ENCODE measurements at regions not wholly inside any gene's neighbourhood (a gene's known extent, or its start where the extent isn't known, plus 50 kb on each side); places are given as distances from the start of the nearest gene placed in this dataset.
A peak's percentile ranks its signal among the peaks of the same experiment; 100 is the strongest.

- DNase-seq (ENCODE audit: low spot score) = no peak
Observed at GRCh38 chr13:40146611-40147117, 491.2 kb downstream of the COG6 start.

DNA sequence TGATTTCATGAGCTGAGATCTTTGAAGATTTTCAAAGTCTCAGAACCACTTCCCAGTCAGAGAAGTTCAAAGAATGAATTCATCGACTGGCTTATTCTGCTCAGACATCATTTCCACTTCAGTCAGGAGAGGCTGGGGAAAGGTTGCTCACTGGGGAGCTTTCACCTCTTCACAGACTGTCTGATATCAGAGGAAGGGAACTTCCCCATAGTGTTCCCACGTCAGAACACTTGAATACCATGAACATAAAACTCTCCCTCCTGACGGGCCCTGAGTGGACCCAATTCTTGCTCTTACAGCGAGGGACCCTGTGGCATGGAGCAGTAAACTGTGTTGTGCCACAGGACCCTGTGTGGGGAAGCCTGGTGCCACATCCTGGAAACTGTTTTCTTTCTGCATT is 492.6 kb downstream of the COG6 start:
- no peak for DNase-seq (ENCODE audit: low spot score)

DNA sequence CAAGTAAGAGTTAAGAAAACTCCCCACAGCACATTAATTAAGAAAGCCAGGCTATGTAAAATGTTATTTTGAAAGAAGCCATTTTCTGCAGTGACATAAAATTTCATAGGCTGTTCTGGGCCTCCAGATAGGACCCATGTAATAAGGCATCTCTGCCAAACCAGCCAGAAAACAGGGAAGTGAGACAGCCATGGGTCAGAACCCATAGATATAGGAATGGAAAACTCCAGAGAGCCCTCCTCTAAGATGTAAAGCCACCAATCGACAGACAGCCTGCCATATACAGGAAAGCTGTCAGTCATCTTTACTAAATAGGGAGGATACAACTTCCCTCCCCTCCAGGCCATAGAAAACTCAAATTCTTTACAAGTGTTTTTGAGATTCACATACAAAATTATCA is 493.3 kb downstream of the COG6 start:
- no peak for DNase-seq (ENCODE audit: low spot score)

GRCh38 chr13:40149611-40150274 is 494.3 kb downstream of the COG6 start:
- DNase-seq (ENCODE audit: low spot score) = peak; percentile 78

DNA sequence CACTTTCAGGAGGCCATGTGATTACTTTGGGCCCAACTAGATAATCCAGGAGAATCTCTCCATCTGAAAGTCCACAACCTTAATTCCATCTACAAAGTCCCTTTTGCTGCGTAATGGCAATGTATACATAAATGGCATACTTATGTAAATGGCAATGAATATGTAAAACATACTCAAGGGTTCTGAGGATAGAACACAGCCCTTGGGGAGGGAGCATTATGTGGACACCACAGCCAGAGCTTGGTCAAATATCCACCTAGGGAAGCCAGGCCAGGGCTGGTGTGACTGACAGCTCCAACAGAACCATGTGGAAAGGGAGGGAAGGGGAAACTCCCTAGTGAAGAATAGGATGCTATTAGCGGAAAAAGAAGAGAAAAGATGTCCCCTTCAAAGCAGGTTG is 496.2 kb downstream of the COG6 start:
- no peak for DNase-seq (ENCODE audit: low spot score)

- peak; percentile 73 for DNase-seq (ENCODE audit: low spot score)
Observed at GRCh38 chr13:40152145-40152544, 496.7 kb downstream of the COG6 start.

- no peak for DNase-seq (ENCODE audit: low spot score)
Observed at GRCh38 chr13:40152922-40153321, 497.5 kb downstream of the COG6 start.

DNA sequence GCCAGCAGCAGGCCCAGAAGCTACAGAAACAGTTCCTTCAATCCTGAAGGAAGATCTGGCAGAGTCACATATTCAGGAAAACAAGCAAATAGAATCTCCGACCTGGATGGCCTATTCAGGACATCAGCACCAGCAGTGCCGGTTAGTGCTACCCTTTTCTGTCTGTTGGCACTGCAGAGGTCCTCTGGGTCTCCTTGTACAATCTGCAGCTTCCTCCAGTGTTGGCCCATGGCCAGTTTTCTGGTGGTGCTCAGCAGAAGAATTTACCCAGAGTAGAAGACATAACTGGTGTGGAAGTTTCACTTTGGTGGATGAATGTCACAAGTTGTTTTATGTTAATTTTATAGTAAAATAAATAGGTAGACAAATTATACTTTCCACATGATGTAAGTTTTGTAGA is 498.1 kb downstream of the COG6 start:
- DNase-seq (ENCODE audit: low spot score) = no peak

DNA sequence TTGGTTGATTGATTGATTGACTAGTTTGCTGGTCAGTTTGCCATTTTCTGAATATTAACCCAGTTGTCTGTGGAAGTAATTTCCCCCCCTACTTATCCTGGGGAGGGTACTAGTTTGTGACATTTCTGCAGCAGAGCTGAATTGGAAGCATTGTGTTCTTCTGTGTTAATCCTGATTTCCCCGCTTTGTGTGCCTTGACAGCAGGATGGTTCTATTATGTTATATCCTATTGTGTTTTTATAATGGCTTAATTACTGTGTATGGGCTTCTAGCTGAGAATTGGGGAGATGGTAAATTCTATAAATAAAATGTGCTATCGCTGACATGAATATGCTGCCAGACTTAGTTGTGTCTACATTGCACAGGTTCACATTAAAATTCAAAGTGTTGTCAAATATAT is 499.7 kb downstream of the COG6 start:
- no peak for DNase-seq (ENCODE audit: low spot score)

- no peak for DNase-seq (ENCODE audit: low spot score)
Observed at GRCh38 chr13:40158218-40158617, 502.8 kb downstream of the COG6 start.

DNA sequence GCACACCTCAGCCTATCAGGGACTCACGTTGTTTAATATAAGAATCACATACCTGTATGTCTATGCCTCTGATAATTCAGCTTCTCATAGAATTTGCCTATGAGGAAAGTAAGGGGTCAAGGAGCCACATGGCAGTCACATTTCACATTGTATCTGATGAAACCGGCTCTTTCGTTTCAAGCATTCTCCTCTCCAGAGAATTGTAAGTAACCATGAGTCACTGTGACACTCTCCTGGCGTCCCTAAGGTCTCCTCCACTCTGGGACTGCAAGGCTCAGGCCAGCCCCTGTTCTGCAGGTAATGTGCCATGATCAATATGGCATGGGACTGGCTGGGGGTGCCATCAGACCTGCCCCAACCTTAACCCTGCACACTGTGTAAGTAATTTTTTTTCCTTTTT is 503.3 kb downstream of the COG6 start:
- no peak for DNase-seq (ENCODE audit: low spot score)

GRCh38 chr13:40159736-40160135 is 504.3 kb downstream of the COG6 start:
- DNase-seq (ENCODE audit: low spot score) = no peak

GRCh38 chr13:40160618-40161350 is 505.3 kb downstream of the COG6 start:
- DNase-seq (ENCODE audit: low spot score) = no peak

DNA sequence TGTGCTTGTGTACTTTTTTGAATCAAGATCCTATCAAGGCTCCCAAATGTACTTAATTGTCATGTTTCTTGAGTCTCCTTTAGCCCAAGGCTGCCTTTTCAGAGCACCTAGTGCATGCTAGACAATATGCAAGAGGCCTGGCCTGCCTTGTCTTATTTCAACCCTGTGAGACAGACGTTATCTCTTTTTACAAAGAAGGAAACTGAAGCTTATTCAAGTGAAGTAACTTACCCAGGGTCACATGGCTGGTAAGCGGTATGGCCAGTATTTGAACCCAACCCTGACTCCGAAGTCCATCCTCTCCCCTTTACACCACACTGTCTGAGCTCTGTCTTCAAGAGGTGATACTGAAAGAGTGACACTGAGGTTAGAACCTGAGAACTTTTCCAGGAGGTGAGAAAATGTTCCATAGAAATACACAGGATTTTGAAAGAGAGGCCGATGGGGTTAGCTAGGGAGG is 505.1 kb downstream of the FOXO1 start:
- no peak for DNase-seq (ENCODE audit: low spot score)

DNA sequence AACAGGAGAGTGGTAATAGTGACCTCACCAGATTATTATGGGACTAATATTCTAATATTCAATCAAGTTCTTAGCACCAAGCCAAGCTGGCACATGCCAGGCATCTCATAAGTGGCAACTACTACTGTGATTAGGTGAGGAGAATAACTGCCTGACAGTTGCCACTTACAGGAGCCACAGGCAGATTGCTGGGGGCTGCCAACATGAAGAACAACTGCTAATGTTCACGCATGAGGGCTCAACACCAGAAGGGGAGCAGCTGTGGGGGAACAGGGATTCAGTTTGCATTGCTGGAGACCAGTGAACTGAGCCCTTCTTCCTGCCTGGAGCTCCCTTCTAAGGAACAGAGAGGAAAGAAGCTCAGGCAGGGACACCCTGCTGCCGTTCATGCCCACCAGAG is 504.5 kb downstream of the FOXO1 start:
- no peak for DNase-seq (ENCODE audit: low spot score)

GRCh38 chr13:40163066-40164000 is 503.1 kb downstream of the FOXO1 start:
- DNase-seq (ENCODE audit: low spot score) = peak; percentile 11

GRCh38 chr13:40164133-40164532 is 502.3 kb downstream of the FOXO1 start:
- DNase-seq (ENCODE audit: low spot score) = peak; percentile 38

DNA sequence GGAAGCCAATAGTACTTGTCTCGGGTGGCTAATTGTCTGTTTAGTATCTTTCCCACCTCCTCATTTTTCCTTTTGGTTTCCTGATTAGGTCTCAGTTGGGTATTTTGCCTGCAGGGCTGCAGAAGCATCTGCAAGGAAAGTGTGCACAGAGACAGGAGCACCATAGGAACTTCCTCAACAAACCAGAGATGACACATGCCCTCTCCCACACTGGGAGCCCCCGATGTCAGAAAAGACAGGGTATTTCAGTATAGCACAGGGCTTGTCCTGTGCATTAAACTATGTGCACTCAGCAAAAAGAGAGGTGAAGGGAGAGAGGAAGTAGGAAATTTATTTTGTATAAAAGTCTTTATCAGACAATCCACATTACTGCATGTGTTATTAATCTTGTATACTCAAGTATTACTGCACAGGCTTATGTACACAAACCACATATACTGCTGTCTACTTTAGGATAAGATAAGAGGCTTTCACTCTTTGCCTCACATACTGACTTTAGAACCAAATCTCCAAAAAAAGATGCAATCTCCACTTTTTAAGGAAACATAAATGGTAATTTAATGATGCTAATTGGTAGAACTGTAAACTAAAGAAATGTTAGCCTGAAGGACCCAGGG is 501.0 kb downstream of the FOXO1 start:
- no peak for DNase-seq (ENCODE audit: low spot score)

DNA sequence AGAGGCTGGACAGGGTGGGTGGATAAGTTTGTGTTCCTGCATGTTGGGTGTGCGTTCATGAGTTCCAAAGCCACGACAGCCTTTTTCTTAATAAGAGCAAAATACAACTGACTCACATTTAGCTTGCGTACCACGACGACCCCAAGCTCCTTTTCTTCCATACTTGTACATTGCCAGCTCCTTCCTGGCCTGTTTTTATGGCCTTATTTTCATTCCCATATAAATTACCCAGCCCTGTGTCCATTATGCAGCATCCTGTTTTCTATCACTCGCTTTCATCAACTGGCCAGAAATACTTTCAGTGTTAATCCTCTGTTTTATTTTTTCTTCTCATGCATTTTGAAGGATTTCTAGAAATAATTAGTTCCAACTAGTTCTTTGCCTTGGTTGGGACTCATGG is 499.1 kb downstream of the FOXO1 start:
- no peak for DNase-seq (ENCODE audit: low spot score)

GRCh38 chr13:40168425-40169166 is 497.8 kb downstream of the FOXO1 start:
- no peak for DNase-seq (ENCODE audit: low spot score)

- DNase-seq (ENCODE audit: low spot score) = no peak
Observed at GRCh38 chr13:40169476-40169875, 497.0 kb downstream of the FOXO1 start.

Data from GM03348 (cell line).